ENCODE measurements at regions not wholly inside any gene's neighbourhood (a gene's known extent, or its start where the extent isn't known, plus 50 kb on each side); places are given as distances from the start of the nearest gene placed in this dataset.

GRCh38 chr7:9856668-9857067 is 1117.0 kb upstream of the PHF14 start:
- Histone ChIP-seq H3K4me1 (ENCODE audit: control insufficient read depth in 5 of 5, insufficient read depth in 5 of 5, low read length in 5 of 5) (peaks cover 0 to 5% (median 0%) of the 10 kb centered on the region in 5 donors), H3K4me3 (no peak overlapping the region), H3K27ac (ENCODE audit: low read depth in 1 of 2, low read length in 1 of 2) (no peak overlapping the region), H3K9me3 (ENCODE audit: control insufficient read depth in 4 of 4, insufficient read depth in 3 of 4, low read length in 3 of 4) (no peaks in the 10 kb centered on the region), H3K27me3 (ENCODE audit: control insufficient read depth in 3 of 3, insufficient read depth in 3 of 3, low read length in 2 of 3) (no peaks in the 10 kb centered on the region), H3K36me3 (ENCODE audit: control insufficient read depth in 4 of 4, insufficient read depth in 4 of 4, low read length in 4 of 4) (no peaks in the 10 kb centered on the region), H3K9ac (ENCODE audit: insufficient read depth in 1 of 2, low read length in 2 of 2) (no peak overlapping the region)
- peak in 2 of 3 donors; percentile 37 to 73 for DNase-seq
- ATAC-seq (ENCODE audit: insufficient read depth, low FRiP score): peak; percentile 60
- no peak for TF ChIP-seq CTCF (IDR thresholded peaks at IDR 0.05; ENCODE audit: control extremely low read depth, extremely low read depth)
- WGBS, 2 donors: 74 to 79% methylated on average over 1 of the region's 1 CpG

DNA sequence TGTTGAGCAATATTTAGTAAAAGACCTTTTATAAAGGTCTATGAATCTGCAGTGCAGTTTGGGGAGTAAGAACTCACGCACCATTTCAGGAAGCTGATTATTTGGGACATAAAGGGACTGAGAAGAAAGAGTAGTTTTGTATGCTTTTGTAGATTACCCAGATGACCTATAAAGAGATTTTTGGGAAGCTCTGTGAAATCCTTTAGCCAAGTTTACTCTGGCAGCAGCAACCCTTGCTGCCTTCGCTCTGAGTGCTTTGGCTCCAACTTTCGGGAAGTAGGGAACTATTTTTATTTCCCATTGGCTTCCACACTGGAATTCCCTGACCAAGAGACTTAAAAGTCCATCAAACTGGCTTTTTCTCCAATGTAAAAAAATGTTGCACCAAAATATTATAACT is 1110.1 kb upstream of the PHF14 start:
- Histone ChIP-seq H3K27me3 (ENCODE audit: control insufficient read depth in 3 of 3, insufficient read depth in 3 of 3, low read length in 2 of 3) (no peaks in the 10 kb centered on the region), H3K36me3 (ENCODE audit: control insufficient read depth in 4 of 4, insufficient read depth in 4 of 4, low read length in 4 of 4) (no peaks in the 10 kb centered on the region), H3K4me3 (no peak overlapping the region), H3K9me3 (ENCODE audit: control insufficient read depth in 4 of 4, insufficient read depth in 3 of 4, low read length in 3 of 4) (no peaks in the 10 kb centered on the region), H3K4me1 (ENCODE audit: control insufficient read depth in 5 of 5, insufficient read depth in 5 of 5, low read length in 5 of 5) (peaks cover 0 to 16% (median 0%) of the 10 kb centered on the region in 5 donors), H3K27ac (ENCODE audit: low read depth in 1 of 2, low read length in 1 of 2) (no peak overlapping the region), H3K9ac (ENCODE audit: insufficient read depth in 1 of 2, low read length in 2 of 2) (no peak overlapping the region)
- ATAC-seq (ENCODE audit: insufficient read depth, low FRiP score) (no peak), DNase-seq (peak in 2 of 3 donors; percentile 57 to 82)
- 55 to 75% methylated on average over 3 of the region's 3 CpGs for WGBS, 2 donors
- no peak for TF ChIP-seq CTCF (IDR thresholded peaks at IDR 0.05; ENCODE audit: control extremely low read depth, extremely low read depth)

- DNase-seq (no peak), ATAC-seq (ENCODE audit: insufficient read depth, low FRiP score) (no peak)
- Histone ChIP-seq H3K4me1 (ENCODE audit: control insufficient read depth in 5 of 5, insufficient read depth in 5 of 5, low read length in 5 of 5) (no peaks in the 10 kb centered on the region), H3K9ac (ENCODE audit: insufficient read depth in 1 of 2, low read length in 2 of 2) (no peak overlapping the region), H3K27me3 (ENCODE audit: control insufficient read depth in 3 of 3, insufficient read depth in 3 of 3, low read length in 2 of 3) (no peaks in the 10 kb centered on the region), H3K9me3 (ENCODE audit: control insufficient read depth in 4 of 4, insufficient read depth in 3 of 4, low read length in 3 of 4) (peaks cover 0 to 2% (median 0%) of the 10 kb centered on the region in 4 donors), H3K4me3 (no peak overlapping the region), H3K27ac (ENCODE audit: low read depth in 1 of 2, low read length in 1 of 2) (no peak overlapping the region), H3K36me3 (ENCODE audit: control insufficient read depth in 4 of 4, insufficient read depth in 4 of 4, low read length in 4 of 4) (no peaks in the 10 kb centered on the region)
- no peak for TF ChIP-seq CTCF (IDR thresholded peaks at IDR 0.05; ENCODE audit: control extremely low read depth, extremely low read depth)
- WGBS, 2 donors: 75 to 83% methylated on average over 1 of the region's 1 CpG
These were observed 1104.5 kb upstream of the PHF14 start for GRCh38 chr7:9869151-9869550.

GRCh38 chr7:9869566-9869965 is 1104.1 kb upstream of the PHF14 start:
- H3K27me3 ChIP-seq (ENCODE audit: control insufficient read depth in 3 of 3, insufficient read depth in 3 of 3, low read length in 2 of 3): no peaks in the 10 kb centered on the region
- H3K36me3 ChIP-seq (ENCODE audit: control insufficient read depth in 4 of 4, insufficient read depth in 4 of 4, low read length in 4 of 4): no peaks in the 10 kb centered on the region
- H3K4me3 ChIP-seq: no peak overlapping the region
- peaks cover 0 to 2% (median 0%) of the 10 kb centered on the region in 4 donors for H3K9me3 ChIP-seq (ENCODE audit: control insufficient read depth in 4 of 4, insufficient read depth in 3 of 4, low read length in 3 of 4)
- no peak for TF ChIP-seq CTCF (IDR thresholded peaks at IDR 0.05; ENCODE audit: control extremely low read depth, extremely low read depth)
- DNase-seq (no peak), ATAC-seq (ENCODE audit: insufficient read depth, low FRiP score) (no peak)
- H3K4me1 ChIP-seq (ENCODE audit: control insufficient read depth in 5 of 5, insufficient read depth in 5 of 5, low read length in 5 of 5): no peaks in the 10 kb centered on the region
- no peak overlapping the region for H3K27ac ChIP-seq (ENCODE audit: low read depth in 1 of 2, low read length in 1 of 2)
- 94 to 95% methylated on average over 2 of the region's 2 CpGs for WGBS, 2 donors
- H3K9ac ChIP-seq (ENCODE audit: insufficient read depth in 1 of 2, low read length in 2 of 2): no peak overlapping the region
